T-cell (primary cell): ENCODE measurements at regions not wholly inside any gene's neighbourhood (a gene's known extent, or its start where the extent isn't known, plus 50 kb on each side); places are given as distances from the start of the nearest gene placed in this dataset.

ENCODE experiments used
- ATAC-seq, 4 experiments: fragments of 200-7000 bp in 3 of 4; fragments of 150-1000 bp in 1 of 4; cut with Tn5 transposase; replicated peaks in 1 of 4; 1 replicate in 3 of 4; 2 replicates in 1 of 4; pipeline ENCODE4 v1.10.0; 2021; ENCODE audit warnings: moderate library complexity in 3 of 4, mild to moderate bottlenecking in 2 of 4, moderate number of reproducible peaks in 1 of 4
- CTCF ChIA-PET, 2 donors: fragments of 300-600 bp; sonication (Branson Sonifier 250); formaldehyde crosslinking; loops; one replicate each; lab custom pipeline; 2022; ENCODE audit warnings: antibody characterized with exemption in 2 of 2; lab: Charles Lee
- POLR2A ChIA-PET, 2 donors: fragments of 300-600 bp; sonication (Branson Sonifier 250); formaldehyde crosslinking; loops; one replicate each; lab custom pipeline; 2022; ENCODE audit warnings: antibody characterized with exemption in 2 of 2; lab: Charles Lee
- DNase-seq, 35 experiments: peaks; one replicate each; pipeline versions ENCODE4 v3.0.0 to v3.0.0-alpha.2; 2013 to 2023
- H3K27ac ChIP-seq: one replicate; pipeline ENCODE4 v1.5.1; 2013; ENCODE audit warnings: low read length
- H3K27me3 ChIP-seq, 2 experiments: replicated peaks in 1 of 2; 1 replicate in 1 of 2; 2 replicates in 1 of 2; pipeline versions ENCODE4 v1.6.1 to v1.7.0; 2013; ENCODE audit warnings: low read length in 1 of 2, mixed read lengths in 1 of 2; ENCODE audit not compliant: control insufficient read depth in 2 of 2, insufficient read depth in 2 of 2; ENCODE audit errors: extremely low read depth in 1 of 2
- H3K36me3 ChIP-seq, 2 donors: 1 replicate in 1 of 2; 2 replicates in 1 of 2; pipeline versions ENCODE4 v1.6.1 to v1.7.0; 2013; ENCODE audit warnings: low read length in 1 of 2; ENCODE audit not compliant: control insufficient read depth in 2 of 2, insufficient read depth in 1 of 2; ENCODE audit errors: extremely low read depth in 1 of 2
- H3K4me1 ChIP-seq, 2 experiments: 1 replicate in 1 of 2; 2 replicates in 1 of 2; pipeline versions ENCODE4 v1.6.1 to v1.7.0; 2013; ENCODE audit warnings: low read length in 2 of 2, mixed read lengths in 1 of 2; ENCODE audit not compliant: insufficient read depth in 2 of 2, control insufficient read depth in 1 of 2; ENCODE audit errors: extremely low read depth in 1 of 2
- H3K4me3 ChIP-seq, 2 donors: 1 replicate in 1 of 2; 2 replicates in 1 of 2; pipeline versions ENCODE4 v1.5.1 to v1.7.0; 2013; ENCODE audit warnings: mild to moderate bottlenecking in 2 of 2, low read length in 1 of 2, moderate library complexity in 1 of 2; ENCODE audit not compliant: control insufficient read depth in 1 of 2; ENCODE audit errors: extremely low read depth in 1 of 2
- H3K9me3 ChIP-seq: 2 replicates; pipeline ENCODE4 v1.7.0; 2013
- H3K27ac Mint-ChIP-seq, 2 donors: one replicate each; pipeline ENCODE4 v1.8.0; 2020 to 2021; ENCODE audit warnings: mild to moderate bottlenecking in 2 of 2, mixed read lengths in 2 of 2
- H3K27me3 Mint-ChIP-seq, 2 donors: one replicate each; pipeline ENCODE4 v1.8.0; 2021 to 2022; ENCODE audit warnings: mixed read lengths in 2 of 2
- H3K36me3 Mint-ChIP-seq: one replicate; pipeline ENCODE4 v1.8.0; 2021; ENCODE audit warnings: mixed read lengths
- H3K4me1 Mint-ChIP-seq, 3 donors: one replicate each; pipeline ENCODE4 v1.8.0; 2020 to 2022; ENCODE audit warnings: mixed read lengths in 3 of 3, mild to moderate bottlenecking in 1 of 3
- H3K4me3 Mint-ChIP-seq, 3 donors: one replicate each; pipeline ENCODE4 v1.8.0; 2020 to 2022; ENCODE audit warnings: mild to moderate bottlenecking in 3 of 3, mixed read lengths in 3 of 3, moderate library complexity in 3 of 3
- H3K9me3 Mint-ChIP-seq, 3 donors: one replicate each; pipeline ENCODE4 v1.8.0; 2020 to 2022; ENCODE audit warnings: mixed read lengths in 3 of 3
- WGBS: methylation state at CpG from one replicate; pipeline ENCODE4 v1.1.5; 2013; ENCODE audit warnings: missing lambda C conversion rate; ENCODE audit not compliant: insufficient coverage; 5-methylcytosine and 5-hydroxymethylcytosine counted together

DNA sequence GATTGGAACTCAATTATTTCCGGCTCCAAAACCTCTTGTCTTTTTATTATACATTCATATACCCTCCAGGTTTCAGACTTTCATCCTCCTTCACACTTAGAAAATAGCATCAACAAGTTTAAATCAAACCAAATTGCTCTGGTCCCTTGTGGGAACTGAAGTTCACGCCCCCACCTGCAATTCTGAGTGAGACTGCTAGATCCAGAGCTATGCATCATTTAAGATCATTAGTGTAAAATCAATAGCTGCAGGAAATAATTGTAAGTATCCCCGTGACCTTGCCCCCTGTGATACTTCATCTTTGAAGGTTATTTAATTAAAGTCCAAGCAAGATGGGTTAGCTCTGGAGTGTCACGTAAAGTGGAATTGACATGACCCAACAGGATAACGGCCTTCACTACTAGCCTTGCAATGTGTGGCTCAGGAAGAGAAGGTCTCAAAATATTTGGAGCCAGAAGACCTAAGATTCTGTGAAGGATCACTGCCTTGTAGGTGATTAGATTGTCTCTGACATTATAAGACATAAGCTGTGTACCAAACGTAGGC lies 742.2 kb upstream of the LRRC4C start:
- H3K4me3 ChIP-seq: no peak overlapping the region
- H3K27me3 Mint-ChIP-seq: no peaks in the 10 kb centered on the region
- peaks cover 14 to 30% (median 15%) of the 10 kb centered on the region in 3 donors for H3K9me3 Mint-ChIP-seq
- no peak for ATAC-seq
- CTCF ChIA-PET: no interaction called here
- no peaks in the 10 kb centered on the region for H3K36me3 ChIP-seq
- H3K4me3 Mint-ChIP-seq: no peak overlapping the region
- no peak overlapping the region for H3K27ac Mint-ChIP-seq
- H3K27ac ChIP-seq: no peak overlapping the region
- DNase-seq: no peak
- H3K4me1 Mint-ChIP-seq: no peaks in the 10 kb centered on the region
- no peaks in the 10 kb centered on the region for H3K4me1 ChIP-seq
- WGBS: 82% methylated on average over 3 of the region's 6 CpGs
- POLR2A ChIA-PET: no interaction called here
- H3K36me3 Mint-ChIP-seq: no peaks in the 10 kb centered on the region
- H3K27me3 ChIP-seq: no peaks in the 10 kb centered on the region
- no peaks in the 10 kb centered on the region for H3K9me3 ChIP-seq

DNA sequence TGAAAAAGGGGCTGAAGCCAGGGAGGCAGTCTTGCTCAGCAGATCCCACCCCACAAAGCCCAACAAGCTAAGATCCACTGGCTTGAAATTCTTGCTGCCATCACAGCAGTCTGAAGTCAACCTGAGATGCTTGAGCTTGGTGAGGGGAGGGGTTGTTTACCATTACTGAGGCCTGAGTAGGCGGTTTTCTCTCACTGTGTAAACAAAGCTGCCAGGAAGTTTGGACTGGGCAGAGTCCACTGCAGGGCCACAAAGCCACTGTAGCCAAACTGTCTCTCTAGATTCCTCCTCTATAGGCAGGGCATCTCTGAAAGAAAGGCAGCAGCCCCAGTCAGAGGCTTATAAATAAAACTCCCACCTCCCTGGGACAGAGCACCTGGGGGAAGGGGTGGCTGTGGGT lies 746.1 kb upstream of the LRRC4C start:
- DNase-seq: no peak
- WGBS: 38% methylated on average over 1 of the region's 1 CpG
- ChIA-PET POLR2A (no interaction called here), CTCF (no interaction called here)
- no peaks in the 10 kb centered on the region for H3K36me3 ChIP-seq
- Mint-ChIP-seq H3K9me3 (peaks cover 26 to 35% (median 27%) of the 10 kb centered on the region in 3 donors), H3K27me3 (no peaks in the 10 kb centered on the region), H3K27ac (no peak overlapping the region), H3K36me3 (no peaks in the 10 kb centered on the region), H3K4me1 (no peaks in the 10 kb centered on the region), H3K4me3 (no peak overlapping the region)
- H3K27me3 ChIP-seq: no peaks in the 10 kb centered on the region
- no peak for ATAC-seq
- no peaks in the 10 kb centered on the region for H3K4me1 ChIP-seq
- no peak overlapping the region for H3K27ac ChIP-seq
- H3K4me3 ChIP-seq: no peak overlapping the region
- H3K9me3 ChIP-seq: no peaks in the 10 kb centered on the region

GRCh38 chr11:42225664-42226063 lies 766.2 kb upstream of the LRRC4C start:
- no peak overlapping the region for H3K4me3 Mint-ChIP-seq
- no peaks in the 10 kb centered on the region for H3K4me1 Mint-ChIP-seq
- Histone ChIP-seq H3K4me1 (no peaks in the 10 kb centered on the region), H3K27ac (no peak overlapping the region), H3K27me3 (no peaks in the 10 kb centered on the region), H3K9me3 (no peaks in the 10 kb centered on the region), H3K4me3 (no peak overlapping the region), H3K36me3 (no peaks in the 10 kb centered on the region)
- no peak overlapping the region for H3K27ac Mint-ChIP-seq
- ATAC-seq (no peak), DNase-seq (no peak)
- ChIA-PET POLR2A (no interaction called here), CTCF (no interaction called here)
- no peaks in the 10 kb centered on the region for H3K36me3 Mint-ChIP-seq
- H3K27me3 Mint-ChIP-seq: no peaks in the 10 kb centered on the region
- H3K9me3 Mint-ChIP-seq: peaks cover 9 to 17% (median 10%) of the 10 kb centered on the region in 3 donors

DNA sequence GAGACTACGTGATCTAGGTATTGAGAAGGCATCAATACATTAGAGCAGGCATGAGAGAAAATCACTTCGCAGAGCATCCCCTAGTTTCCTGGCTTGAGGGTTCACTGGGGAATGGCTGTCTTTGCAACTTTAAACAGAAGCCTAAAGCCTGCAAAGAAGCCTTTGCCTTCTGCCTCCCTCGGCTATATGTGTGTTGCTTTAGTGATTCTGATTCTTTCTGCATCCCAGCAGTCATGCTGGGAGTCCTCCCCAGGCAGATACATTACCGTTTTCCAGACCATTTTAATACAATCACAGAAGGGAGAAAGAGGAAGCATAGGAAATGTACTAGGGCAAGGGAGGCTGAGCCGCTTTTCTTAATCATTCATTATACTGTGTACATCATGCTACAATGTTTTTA lies 773.2 kb upstream of the LRRC4C start:
- no peak overlapping the region for H3K27ac ChIP-seq
- no peak for ATAC-seq
- no peaks in the 10 kb centered on the region for H3K4me1 ChIP-seq
- ChIA-PET POLR2A (no interaction called here), CTCF (no interaction called here)
- Mint-ChIP-seq H3K4me1 (no peaks in the 10 kb centered on the region), H3K9me3 (peaks cover 11 to 14% (median 11%) of the 10 kb centered on the region in 3 donors), H3K27me3 (no peaks in the 10 kb centered on the region), H3K27ac (no peak overlapping the region), H3K36me3 (no peaks in the 10 kb centered on the region), H3K4me3 (no peak overlapping the region)
- H3K36me3 ChIP-seq: no peaks in the 10 kb centered on the region
- 43% methylated on average over 1 of the region's 5 CpGs for WGBS
- peaks cover 2% of the 10 kb centered on the region for H3K9me3 ChIP-seq
- H3K4me3 ChIP-seq: no peak overlapping the region
- DNase-seq: no peak
- H3K27me3 ChIP-seq: no peaks in the 10 kb centered on the region

DNA sequence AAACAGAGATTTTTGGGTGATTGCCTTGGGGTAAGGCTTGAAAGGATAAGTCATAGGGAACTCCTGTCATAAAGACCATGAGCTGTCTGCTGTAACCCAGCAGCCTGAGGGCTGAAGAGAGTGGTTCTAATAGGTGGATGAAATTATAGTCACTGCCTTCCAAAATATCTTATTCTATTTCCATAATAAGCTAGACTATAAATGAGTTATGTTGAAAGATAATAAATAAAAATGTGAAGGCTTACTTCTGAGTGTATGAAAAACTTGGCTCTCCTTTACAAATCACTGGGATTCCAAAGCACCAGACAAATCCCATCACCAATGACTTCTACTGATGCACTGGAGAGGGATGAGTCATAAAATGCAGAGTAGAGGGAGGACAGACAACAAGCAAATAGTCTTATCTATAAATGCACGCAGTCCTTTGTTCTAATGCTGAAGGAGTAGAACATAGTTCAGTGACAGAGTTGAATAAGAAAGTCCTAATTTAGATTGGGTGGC lies 775.0 kb upstream of the LRRC4C start:
- H3K27ac ChIP-seq: no peak overlapping the region
- Mint-ChIP-seq H3K4me1 (no peaks in the 10 kb centered on the region), H3K4me3 (no peak overlapping the region), H3K9me3 (peaks cover 13 to 17% (median 16%) of the 10 kb centered on the region in 3 donors), H3K27ac (no peak overlapping the region), H3K36me3 (no peaks in the 10 kb centered on the region), H3K27me3 (no peaks in the 10 kb centered on the region)
- H3K27me3 ChIP-seq: no peaks in the 10 kb centered on the region
- no peak for DNase-seq
- H3K4me1 ChIP-seq: no peaks in the 10 kb centered on the region
- H3K4me3 ChIP-seq: no peak overlapping the region
- H3K36me3 ChIP-seq: no peaks in the 10 kb centered on the region
- H3K9me3 ChIP-seq: peaks cover 4% of the 10 kb centered on the region
- no peak for ATAC-seq
- ChIA-PET CTCF (no interaction called here), POLR2A (no interaction called here)
- WGBS: 100% methylated on average over 1 of the region's 1 CpG

GRCh38 chr11:42237701-42238235 lies 778.3 kb upstream of the LRRC4C start:
- H3K9me3 Mint-ChIP-seq: peaks cover 15 to 27% (median 18%) of the 10 kb centered on the region in 3 donors
- H3K4me3 Mint-ChIP-seq: no peak overlapping the region
- ATAC-seq (no peak), DNase-seq (no peak)
- WGBS: no CpG with 5 or more reads among the region's 4 CpGs
- H3K27ac Mint-ChIP-seq: no peak overlapping the region
- H3K9me3 ChIP-seq: peaks cover 4% of the 10 kb centered on the region
- no peaks in the 10 kb centered on the region for H3K36me3 ChIP-seq
- CTCF ChIA-PET: no interaction called here
- H3K27me3 Mint-ChIP-seq: no peaks in the 10 kb centered on the region
- H3K4me1 Mint-ChIP-seq: no peaks in the 10 kb centered on the region
- no peak overlapping the region for H3K4me3 ChIP-seq
- H3K4me1 ChIP-seq: no peaks in the 10 kb centered on the region
- no peaks in the 10 kb centered on the region for H3K36me3 Mint-ChIP-seq
- H3K27me3 ChIP-seq: no peaks in the 10 kb centered on the region
- no peak overlapping the region for H3K27ac ChIP-seq
- POLR2A ChIA-PET: no interaction called here
